ENCODE measurements at regions not wholly inside any gene's neighbourhood (a gene's known extent, or its start where the extent isn't known, plus 50 kb on each side); places are given as distances from the start of the nearest gene placed in this dataset.

GRCh38 chr2:84243788-84244733, 215.0 kb downstream of the SUCLG1 start:
- 59% methylated on average over 9 of the region's 9 CpGs for WGBS (ENCODE audit: insufficient coverage, insufficient replicate concordance, low lambda C conversion rate, missing lambda C conversion rate)
- Histone ChIP-seq H3K4me1 (ENCODE audit: control insufficient read depth, insufficient read depth, low read length) (no peaks in the 10 kb centered on the region), H3K27me3 (replicated peaks in 1 of 2; ENCODE audit: control insufficient read depth in 2 of 2, insufficient read depth in 2 of 2, low read length in 1 of 2) (no peaks in the 10 kb centered on the region; a peak in 1 of 4 replicates), H3K79me2 (ENCODE audit: control insufficient read depth, insufficient read depth, low read length) (no peaks in the 10 kb centered on the region), H3K4me2 (ENCODE audit: control insufficient read depth, insufficient read depth) (no peak overlapping the region), H2AFZ (ENCODE audit: control insufficient read depth, low read depth, low read length) (no peak overlapping the region), H3K9ac (ENCODE audit: control insufficient read depth, insufficient read depth, low read length) (no peak overlapping the region), H4K20me1 (ENCODE audit: control insufficient read depth, insufficient read depth) (no peaks in the 10 kb centered on the region), H3K27ac (ENCODE audit: control insufficient read depth, insufficient read depth) (no peak overlapping the region), H3K36me3 (ENCODE audit: control insufficient read depth in 2 of 2, insufficient read depth in 2 of 2, low read length in 1 of 2) (no peaks in the 10 kb centered on the region), H3K4me3 (no peak overlapping the region), H3K9me3 (replicated peaks; ENCODE audit: control insufficient read depth, insufficient read depth, low read length) (no peaks in the 10 kb centered on the region)
- no peak for DNase-seq (ENCODE audit: low read depth, low spot score)
- ChIA-PET CTCF (interaction anchor here (0.5 kb wide), 1 partner anchor 459 kb away, joined by 3 read pairs; no protein-coding TSS in a partner anchor), RAD21 (ENCODE audit: unreplicated experiment) (no interaction called here), SMC1A (ENCODE audit: uncharacterized antibody, unreplicated experiment) (interaction anchor here (0.5 kb wide), 1 partner anchor 13 kb away, joined by 3 read pairs; no protein-coding TSS in a partner anchor), POLR2A (no interaction called here)
- FAIRE-seq: no peak
- in situ Hi-C loops (cut with MboI) (no loop called here), intact Hi-C loops (cut with micrococcal nuclease; ENCODE audit: unreplicated experiment) (no loop called here)
- TF ChIP-seq BCLAF1 (IDR thresholded peaks at IDR 0.05): no peak
- TF ChIP-seq, protein P1, sequence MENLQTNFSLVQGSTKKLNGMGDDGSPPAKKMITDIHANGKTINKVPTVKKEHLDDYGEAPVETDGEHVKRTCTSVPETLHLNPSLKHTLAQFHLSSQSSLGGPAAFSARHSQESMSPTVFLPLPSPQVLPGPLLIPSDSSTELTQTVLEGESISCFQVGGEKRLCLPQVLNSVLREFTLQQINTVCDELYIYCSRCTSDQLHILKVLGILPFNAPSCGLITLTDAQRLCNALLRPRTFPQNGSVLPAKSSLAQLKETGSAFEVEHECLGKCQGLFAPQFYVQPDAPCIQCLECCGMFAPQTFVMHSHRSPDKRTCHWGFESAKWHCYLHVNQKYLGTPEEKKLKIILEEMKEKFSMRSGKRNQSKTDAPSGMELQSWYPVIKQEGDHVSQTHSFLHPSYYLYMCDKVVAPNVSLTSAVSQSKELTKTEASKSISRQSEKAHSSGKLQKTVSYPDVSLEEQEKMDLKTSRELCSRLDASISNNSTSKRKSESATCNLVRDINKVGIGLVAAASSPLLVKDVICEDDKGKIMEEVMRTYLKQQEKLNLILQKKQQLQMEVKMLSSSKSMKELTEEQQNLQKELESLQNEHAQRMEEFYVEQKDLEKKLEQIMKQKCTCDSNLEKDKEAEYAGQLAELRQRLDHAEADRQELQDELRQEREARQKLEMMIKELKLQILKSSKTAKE (IDR thresholded peaks at IDR 0.05; ENCODE audit: low read depth, poor library complexity, severe bottlenecking): no peak
- TF ChIP-seq, protein P2, sequence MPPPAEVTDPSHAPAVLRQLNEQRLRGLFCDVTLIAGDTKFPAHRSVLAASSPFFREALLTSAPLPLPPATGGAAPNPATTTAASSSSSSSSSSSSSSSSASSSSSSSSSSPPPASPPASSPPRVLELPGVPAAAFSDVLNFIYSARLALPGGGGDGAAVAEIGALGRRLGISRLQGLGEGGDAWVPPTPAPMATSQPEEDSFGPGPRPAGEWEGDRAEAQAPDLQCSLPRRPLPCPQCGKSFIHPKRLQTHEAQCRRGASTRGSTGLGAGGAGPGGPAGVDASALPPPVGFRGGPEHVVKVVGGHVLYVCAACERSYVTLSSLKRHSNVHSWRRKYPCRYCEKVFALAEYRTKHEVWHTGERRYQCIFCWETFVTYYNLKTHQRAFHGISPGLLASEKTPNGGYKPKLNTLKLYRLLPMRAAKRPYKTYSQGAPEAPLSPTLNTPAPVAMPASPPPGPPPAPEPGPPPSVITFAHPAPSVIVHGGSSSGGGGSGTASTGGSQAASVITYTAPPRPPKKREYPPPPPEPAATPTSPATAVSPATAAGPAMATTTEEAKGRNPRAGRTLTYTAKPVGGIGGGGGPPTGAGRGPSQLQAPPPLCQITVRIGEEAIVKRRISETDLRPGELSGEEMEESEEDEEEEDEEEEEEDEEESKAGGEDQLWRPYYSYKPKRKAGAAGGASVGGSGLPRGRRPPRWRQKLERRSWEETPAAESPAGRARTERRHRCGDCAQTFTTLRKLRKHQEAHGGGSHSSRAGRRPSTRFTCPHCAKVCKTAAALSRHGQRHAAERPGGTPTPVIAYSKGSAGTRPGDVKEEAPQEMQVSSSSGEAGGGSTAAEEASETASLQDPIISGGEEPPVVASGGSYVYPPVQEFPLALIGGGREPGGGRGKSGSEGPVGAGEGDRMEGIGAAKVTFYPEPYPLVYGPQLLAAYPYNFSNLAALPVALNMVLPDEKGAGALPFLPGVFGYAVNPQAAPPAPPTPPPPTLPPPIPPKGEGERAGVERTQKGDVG (CRISPR knock-in tag; IDR thresholded peaks at IDR 0.05): no peak
- TF ChIP-seq ATF7 (IDR thresholded peaks at IDR 0.05; ENCODE audit: low read depth): no peak
- TF ChIP-seq NRF1 (conservative IDR thresholded peaks at IDR 0.05; ENCODE audit: low read depth, low read length): no peak
- no peak for TF ChIP-seq MLLT1 (IDR thresholded peaks at IDR 0.05)
- no peak for TF ChIP-seq STAT3 (IDR thresholded peaks at IDR 0.05; ENCODE audit: low read depth, low read length)
- no TSS peak for BruUV-seq (replicated peaks)
- ATAC-seq: no peak
